ENCODE measurements at regions not wholly inside any gene's neighbourhood (a gene's known extent, or its start where the extent isn't known, plus 50 kb on each side); places are given as distances from the start of the nearest gene placed in this dataset.
A peak's percentile ranks its signal among the peaks of the same experiment; 100 is the strongest.

DNA sequence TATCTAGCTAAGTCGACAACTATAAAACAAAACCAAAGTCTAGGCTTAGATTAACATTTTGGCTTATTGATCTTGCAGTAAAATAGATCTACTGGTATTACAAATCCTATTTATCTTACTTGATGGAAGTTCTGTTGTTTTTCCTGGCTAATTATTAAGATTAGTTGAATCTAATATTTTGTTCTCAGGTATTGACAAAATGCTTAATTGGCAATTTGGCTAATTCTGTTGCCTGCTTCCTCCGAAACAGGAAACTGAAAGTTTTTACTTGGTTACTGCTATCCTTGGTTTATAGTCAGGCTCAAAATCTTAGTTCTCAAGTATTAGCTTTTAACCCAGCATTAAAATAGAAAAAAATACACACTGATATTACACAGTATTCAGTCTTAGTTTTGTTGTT lies 820.5 kb downstream of the NR2F1-AS1 start:
- TF ChIP-seq, protein P1, sequence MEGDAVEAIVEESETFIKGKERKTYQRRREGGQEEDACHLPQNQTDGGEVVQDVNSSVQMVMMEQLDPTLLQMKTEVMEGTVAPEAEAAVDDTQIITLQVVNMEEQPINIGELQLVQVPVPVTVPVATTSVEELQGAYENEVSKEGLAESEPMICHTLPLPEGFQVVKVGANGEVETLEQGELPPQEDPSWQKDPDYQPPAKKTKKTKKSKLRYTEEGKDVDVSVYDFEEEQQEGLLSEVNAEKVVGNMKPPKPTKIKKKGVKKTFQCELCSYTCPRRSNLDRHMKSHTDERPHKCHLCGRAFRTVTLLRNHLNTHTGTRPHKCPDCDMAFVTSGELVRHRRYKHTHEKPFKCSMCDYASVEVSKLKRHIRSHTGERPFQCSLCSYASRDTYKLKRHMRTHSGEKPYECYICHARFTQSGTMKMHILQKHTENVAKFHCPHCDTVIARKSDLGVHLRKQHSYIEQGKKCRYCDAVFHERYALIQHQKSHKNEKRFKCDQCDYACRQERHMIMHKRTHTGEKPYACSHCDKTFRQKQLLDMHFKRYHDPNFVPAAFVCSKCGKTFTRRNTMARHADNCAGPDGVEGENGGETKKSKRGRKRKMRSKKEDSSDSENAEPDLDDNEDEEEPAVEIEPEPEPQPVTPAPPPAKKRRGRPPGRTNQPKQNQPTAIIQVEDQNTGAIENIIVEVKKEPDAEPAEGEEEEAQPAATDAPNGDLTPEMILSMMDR (IDR thresholded peaks at IDR 0.05): no peak
- Mint-ChIP-seq H3K9me3 (ENCODE audit: low read depth) (no peaks in the 10 kb centered on the region), H3K27ac (ENCODE audit: unreplicated experiment) (no peak overlapping the region), H3K4me3 (ENCODE audit: unreplicated experiment) (no peak overlapping the region), H3K36me3 (ENCODE audit: low read depth) (no peaks in the 10 kb centered on the region), H3K4me1 (ENCODE audit: low read depth) (peaks cover 8% of the 10 kb centered on the region), H3K27me3 (ENCODE audit: low read depth) (no peaks in the 10 kb centered on the region)
- DNase-seq (ENCODE audit: low spot score): no peak

DNA sequence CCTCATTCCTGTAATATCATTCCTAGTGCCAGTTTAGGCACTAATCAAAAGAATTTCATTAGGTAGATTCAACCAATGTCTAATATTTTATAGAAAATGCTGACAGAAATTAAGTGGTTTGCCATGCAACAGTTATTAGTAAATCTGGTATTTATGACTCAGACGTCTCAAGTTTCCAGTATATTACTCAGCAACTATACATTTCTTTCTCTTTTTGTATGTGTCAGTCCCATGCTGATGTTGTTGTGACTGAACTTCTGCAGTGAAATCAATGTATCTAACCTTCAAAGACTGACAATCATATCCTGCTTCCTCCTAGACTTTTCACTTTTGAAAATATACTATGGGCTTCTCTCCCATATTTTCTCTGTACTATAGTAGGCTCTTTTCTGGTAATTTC lies 822.5 kb downstream of the NR2F1-AS1 start:
- no peaks in the 10 kb centered on the region for H3K9me3 Mint-ChIP-seq (ENCODE audit: low read depth)
- no peak for DNase-seq (ENCODE audit: low spot score)
- no peak overlapping the region for H3K4me3 Mint-ChIP-seq (ENCODE audit: unreplicated experiment)
- peaks cover 8% of the 10 kb centered on the region for H3K4me1 Mint-ChIP-seq (ENCODE audit: low read depth)
- H3K36me3 Mint-ChIP-seq (ENCODE audit: low read depth): no peaks in the 10 kb centered on the region
- peak overlapping the region; percentile 38 for H3K27ac Mint-ChIP-seq (ENCODE audit: unreplicated experiment)
- TF ChIP-seq, protein P1 (IDR thresholded peaks at IDR 0.05): no peak
- H3K27me3 Mint-ChIP-seq (ENCODE audit: low read depth): no peaks in the 10 kb centered on the region

DNA sequence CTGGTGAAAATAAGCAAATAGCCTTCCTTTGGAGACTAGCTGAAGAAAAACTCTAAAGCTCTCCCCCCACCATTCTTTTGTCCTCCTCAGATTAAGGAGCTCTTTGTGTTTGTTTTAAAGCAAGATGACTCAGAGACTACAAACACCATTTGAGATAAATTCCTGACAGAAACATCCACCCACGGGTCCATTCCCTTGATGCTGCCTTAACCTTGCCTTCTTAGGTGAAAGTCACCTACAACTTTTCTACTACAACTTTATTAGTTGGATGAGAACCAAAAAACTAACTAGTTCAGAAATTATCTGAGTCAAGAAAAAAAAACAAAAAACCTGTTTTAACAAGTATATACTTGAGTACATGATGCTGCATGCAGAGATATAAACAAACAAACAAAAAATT lies 831.1 kb downstream of the NR2F1-AS1 start:
- DNase-seq (ENCODE audit: low spot score): no peak

DNA sequence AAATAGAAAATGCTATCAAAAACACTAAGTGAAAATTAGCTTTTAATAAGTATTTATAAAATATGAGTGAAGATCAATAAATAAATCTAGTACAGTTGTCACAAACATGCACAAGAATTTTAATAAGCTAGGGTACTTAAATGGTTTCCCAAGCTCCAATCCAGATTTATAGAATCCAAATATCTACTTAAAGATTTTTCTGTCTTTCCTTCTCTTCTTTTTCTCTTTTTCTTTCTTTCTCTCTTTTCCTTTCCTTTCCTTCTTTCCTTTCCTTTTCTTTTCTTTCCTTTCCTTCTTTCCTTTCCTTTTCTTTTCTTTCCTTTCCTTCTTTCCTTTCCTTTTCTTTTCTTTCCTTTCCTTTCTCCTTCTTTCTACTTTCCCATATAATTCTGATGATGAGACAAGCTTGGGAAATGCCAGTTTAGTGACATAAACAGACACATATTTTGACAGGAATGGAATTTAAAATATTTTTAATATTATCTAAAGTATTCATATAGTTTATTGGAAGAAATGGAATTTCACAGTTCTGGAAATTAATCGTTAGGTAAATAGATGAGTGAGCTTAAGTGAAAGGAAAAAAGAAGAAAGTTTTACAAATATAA lies 832.8 kb downstream of the NR2F1-AS1 start:
- H3K4me3 Mint-ChIP-seq (ENCODE audit: unreplicated experiment): no peak overlapping the region
- TF ChIP-seq, protein P1 (IDR thresholded peaks at IDR 0.05): no peak

More for the DNA sequence above, 831.1 kb downstream of the NR2F1-AS1 start:
- no peaks in the 10 kb centered on the region for H3K9me3 Mint-ChIP-seq (ENCODE audit: low read depth)
- H3K36me3 Mint-ChIP-seq (ENCODE audit: low read depth): no peaks in the 10 kb centered on the region
- no peak overlapping the region for H3K27ac Mint-ChIP-seq (ENCODE audit: unreplicated experiment)
- peaks cover 9% of the 10 kb centered on the region for H3K4me1 Mint-ChIP-seq (ENCODE audit: low read depth)
- H3K4me3 Mint-ChIP-seq (ENCODE audit: unreplicated experiment): no peak overlapping the region
- no peaks in the 10 kb centered on the region for H3K27me3 Mint-ChIP-seq (ENCODE audit: low read depth)
- TF ChIP-seq, protein P1 (IDR thresholded peaks at IDR 0.05): no peak

DNA sequence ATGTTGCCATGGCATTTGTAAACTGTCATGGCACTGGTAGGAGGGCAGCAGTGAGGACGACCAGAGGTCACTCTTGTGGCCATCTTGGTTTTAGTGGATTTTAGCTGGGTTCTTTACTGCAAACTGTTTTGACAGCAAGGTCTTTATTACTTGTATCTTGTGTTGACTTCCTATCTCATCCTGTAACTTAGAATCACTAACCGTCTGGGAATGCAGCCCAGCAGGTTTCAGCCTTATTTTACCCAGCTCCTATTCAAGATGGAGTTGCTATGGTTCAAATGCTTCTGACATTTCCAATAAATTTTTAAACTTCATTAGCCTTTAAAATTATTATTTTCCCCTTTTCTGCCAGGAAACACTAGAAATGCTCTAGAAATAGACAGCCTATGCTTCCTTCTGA lies 839.1 kb downstream of the NR2F1-AS1 start:
- H3K9me3 Mint-ChIP-seq (ENCODE audit: low read depth): peaks cover 5% of the 10 kb centered on the region
- H3K27me3 Mint-ChIP-seq (ENCODE audit: low read depth): no peaks in the 10 kb centered on the region

More for the DNA sequence above, 832.8 kb downstream of the NR2F1-AS1 start:
- H3K27ac Mint-ChIP-seq (ENCODE audit: unreplicated experiment): no peak overlapping the region
- no peaks in the 10 kb centered on the region for H3K27me3 Mint-ChIP-seq (ENCODE audit: low read depth)
- no peak for DNase-seq (ENCODE audit: low spot score)
- no peaks in the 10 kb centered on the region for H3K36me3 Mint-ChIP-seq (ENCODE audit: low read depth)
- H3K9me3 Mint-ChIP-seq (ENCODE audit: low read depth): no peaks in the 10 kb centered on the region
- H3K4me1 Mint-ChIP-seq (ENCODE audit: low read depth): peaks cover 9% of the 10 kb centered on the region

More for the DNA sequence above, 839.1 kb downstream of the NR2F1-AS1 start:
- TF ChIP-seq, protein P1 (IDR thresholded peaks at IDR 0.05): no peak
- Mint-ChIP-seq H3K36me3 (ENCODE audit: low read depth) (peaks cover 1% of the 10 kb centered on the region), H3K27ac (ENCODE audit: unreplicated experiment) (no peak overlapping the region), H3K4me1 (ENCODE audit: low read depth) (no peaks in the 10 kb centered on the region), H3K4me3 (ENCODE audit: unreplicated experiment) (no peak overlapping the region)
- no peak for DNase-seq (ENCODE audit: low spot score)
